ENCODE measurements at regions not wholly inside any gene's neighbourhood (a gene's known extent, or its start where the extent isn't known, plus 50 kb on each side); places are given as distances from the start of the nearest gene placed in this dataset.

DNA sequence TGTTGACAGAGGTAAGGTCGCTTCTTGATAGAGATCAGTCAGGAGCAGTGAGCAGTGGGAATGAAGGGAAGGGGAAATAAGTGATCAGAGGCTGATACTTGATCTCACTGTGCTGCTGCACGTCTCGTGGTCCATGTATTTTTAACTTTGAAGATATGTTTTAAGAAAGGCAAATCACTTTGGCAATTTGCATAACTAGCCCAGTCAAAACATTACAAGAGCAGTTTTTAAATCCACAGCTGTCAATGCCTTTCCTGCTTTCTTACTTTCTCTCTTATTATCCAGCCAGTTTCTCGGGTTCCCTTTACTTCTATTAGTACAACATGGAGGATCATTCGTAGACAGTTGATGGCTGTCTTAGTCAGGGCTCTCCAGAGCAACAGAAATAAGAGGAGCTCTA lies 472.8 kb downstream of the TMA16 start:
- no peak for DNase-seq (ENCODE audit: low read depth)

DNA sequence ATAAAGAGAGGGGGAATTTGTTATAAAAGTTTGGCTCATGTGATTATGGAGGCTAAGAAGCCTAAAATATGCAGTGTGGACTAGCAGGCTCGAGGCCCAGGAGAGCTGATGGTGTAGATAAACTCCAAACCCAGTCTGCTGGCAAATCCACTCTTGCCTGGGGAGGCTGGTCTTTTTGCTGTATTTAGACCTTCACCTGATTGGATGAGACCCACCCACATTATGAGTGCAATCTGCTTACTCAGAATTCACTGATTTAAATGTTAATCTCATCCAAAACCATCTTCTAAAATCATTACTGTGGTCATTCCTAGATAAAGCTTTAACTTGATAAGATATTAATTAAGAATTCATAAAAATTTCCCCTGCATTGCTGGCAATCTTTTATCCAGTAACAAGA lies 473.2 kb downstream of the TMA16 start:
- DNase-seq (ENCODE audit: low read depth), result no peak

DNA sequence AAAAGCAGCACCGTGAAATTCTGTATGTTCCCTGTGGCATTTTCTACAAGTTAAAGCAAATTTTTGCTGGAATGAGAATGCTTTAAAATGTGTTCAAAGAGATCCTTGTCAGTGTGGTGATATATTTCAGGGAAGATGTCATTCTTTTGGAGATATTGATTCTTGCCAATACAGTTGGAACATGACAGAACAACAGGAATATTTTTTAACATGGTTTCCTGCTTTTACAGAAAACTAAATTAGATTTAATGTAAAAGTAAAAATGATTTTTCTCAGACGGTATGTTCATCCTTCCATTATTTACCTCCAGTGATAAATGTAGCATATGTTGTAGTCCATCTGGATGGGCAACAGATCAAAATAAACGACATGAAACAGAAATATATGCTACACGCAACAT lies 474.8 kb downstream of the TMA16 start:
- DNase-seq (ENCODE audit: low read depth), result no peak

DNA sequence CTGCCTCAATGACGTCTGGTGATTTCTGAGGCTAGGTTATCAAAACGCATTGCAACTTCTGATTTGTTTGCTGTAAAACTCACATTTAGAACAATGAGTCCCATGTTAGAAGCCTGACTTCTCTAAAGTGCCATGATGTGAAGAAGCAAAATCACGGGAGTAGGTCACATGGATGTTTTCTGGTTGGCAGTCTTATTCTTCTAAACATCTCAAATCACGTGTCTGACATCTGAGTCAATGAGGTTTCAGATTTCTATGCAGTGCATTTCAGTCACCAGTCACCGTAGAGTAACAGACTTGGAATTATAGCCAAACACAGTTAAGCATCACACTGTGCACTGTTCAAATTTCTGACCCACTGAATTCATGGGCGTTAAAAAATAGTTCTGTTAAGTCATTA lies 482.1 kb downstream of the TMA16 start:
- DNase-seq (ENCODE audit: low read depth), result no peak

DNA sequence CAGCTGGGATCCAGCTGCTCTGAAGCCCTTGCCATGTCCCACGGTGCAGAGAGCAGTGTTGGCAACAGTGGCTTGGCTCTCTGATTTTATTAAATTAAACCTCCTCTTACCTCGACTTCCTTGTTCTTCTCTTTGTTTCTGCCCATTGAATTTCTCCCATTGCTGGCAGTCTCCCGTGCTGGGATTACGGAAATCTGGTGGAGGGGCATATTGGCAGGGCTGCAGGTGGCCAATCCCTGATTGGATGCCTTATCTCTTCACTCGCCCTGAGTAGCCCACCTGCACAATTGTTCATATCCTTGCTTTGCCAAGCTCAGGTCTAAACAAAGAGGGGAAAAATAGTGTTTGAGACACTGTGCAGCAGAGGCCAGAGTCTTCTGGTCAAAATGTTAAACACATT lies 493.9 kb downstream of the TMA16 start:
- DNase-seq (ENCODE audit: low read depth), result no peak

DNA sequence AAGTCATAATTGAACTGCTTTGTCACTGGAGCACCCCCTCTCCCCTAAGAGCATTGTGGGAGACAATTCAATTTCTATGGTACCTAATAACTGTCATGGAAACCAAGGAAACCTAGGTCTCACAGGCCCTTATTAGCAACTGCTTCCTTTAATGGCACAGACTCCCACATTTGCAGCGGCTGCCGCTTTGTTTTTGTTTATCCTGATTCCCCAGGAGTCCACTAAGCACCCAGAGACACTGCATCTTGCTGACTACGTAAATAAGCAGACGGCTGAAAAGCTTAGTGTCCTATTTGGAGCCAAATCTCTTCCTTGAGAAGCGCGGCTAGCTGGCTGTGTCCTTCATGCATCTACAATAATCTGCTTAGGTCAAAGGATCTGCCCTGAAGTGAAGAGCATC lies 494.4 kb downstream of the TMA16 start:
- DNase-seq (ENCODE audit: low read depth), result no peak

DNA sequence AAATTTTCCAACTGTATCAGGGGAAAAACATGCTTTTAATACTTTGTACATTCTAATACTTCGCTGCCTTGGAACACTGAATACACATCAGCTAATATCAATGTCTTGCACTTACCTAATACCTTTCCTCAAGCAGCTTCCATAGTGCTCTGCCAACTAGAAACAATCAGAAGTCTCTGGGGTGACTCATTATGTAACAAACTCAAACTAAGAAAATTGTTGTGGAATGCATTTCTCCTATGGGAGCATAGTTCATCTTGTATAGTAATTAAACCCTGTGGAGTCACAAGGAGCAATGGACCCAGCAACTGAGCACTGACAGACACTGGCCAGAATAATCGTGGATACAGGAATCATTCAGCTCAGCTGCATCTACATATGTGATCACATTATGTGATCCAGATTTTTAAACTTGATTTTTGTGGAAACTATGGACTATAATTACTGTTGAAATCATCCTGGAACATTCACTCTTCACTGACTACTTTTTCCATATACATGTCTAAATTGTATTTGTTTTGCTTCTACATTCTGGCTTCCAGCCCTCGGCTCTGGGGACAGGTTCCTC lies 496.9 kb downstream of the TMA16 start:
- DNase-seq (ENCODE audit: low read depth), result no peak

DNA sequence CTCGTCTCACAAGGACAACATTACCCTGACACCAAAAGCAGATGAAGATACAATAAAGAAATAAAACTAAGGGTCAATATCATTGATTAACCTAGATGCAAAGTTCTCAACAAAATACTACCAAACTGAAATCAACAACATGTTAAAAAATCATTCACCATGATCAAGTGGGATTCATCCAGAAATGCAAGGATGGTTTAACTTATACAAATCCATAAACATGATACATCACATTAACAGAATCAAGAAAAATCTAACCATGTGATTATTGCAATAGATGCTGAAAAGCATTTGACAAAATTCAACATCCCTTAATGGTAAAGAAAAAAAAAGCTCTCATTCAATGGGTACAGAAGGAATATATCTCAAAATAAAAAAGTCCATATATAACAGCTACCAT lies 514.9 kb downstream of the TMA16 start:
- no peak for DNase-seq (ENCODE audit: low read depth)

DNA sequence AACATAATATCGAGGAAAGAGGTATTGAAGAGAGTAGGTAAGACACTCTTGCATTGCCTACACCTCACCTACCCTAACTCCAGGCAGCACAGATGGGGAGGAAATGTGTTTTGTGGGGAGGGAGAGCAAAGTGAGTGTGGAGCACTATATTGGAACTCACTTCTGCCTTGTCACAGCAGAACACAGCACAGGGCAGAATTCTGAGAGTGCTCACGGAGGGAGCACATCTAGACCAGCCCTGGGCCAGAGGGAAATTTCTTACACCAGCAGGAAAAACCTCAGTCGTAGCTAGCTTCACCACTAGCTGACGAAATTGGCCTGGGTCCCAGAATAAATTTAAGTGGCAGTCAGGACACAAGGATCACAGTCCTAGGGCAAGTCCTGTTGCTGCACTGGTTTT lies 517.3 kb downstream of the TMA16 start:
- no peak for DNase-seq (ENCODE audit: low read depth)

DNA sequence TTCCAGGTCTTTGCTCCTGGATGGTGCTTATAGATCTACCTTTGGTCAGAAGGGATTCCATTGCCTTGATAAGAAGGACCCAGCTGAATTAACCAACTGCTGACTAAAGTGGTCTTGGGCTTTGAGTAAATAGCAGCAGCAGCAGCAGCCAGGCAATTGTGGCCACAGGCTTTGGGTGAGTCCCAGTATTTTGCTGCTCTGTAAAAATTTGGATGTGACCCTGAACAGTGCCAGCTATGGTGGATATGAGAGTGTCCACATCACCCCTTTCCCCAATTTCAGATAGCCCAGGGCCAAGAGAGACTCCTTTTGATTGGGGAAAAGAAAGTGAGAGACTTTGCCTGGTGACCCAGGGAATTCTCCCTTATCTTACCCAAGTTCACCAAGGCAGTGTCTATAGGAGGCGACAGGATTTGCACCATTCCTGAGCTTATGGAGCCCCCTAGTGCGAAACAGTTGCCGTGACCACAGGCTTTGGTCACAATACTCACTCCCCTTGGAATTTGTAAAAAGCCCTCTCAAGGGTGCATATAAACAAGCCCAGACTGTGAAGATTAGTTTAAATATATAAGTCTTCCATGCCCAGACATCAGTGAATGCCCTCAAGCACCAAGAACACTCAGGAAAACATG lies 518.0 kb downstream of the TMA16 start:
- DNase-seq (ENCODE audit: low read depth), result no peak

DNA sequence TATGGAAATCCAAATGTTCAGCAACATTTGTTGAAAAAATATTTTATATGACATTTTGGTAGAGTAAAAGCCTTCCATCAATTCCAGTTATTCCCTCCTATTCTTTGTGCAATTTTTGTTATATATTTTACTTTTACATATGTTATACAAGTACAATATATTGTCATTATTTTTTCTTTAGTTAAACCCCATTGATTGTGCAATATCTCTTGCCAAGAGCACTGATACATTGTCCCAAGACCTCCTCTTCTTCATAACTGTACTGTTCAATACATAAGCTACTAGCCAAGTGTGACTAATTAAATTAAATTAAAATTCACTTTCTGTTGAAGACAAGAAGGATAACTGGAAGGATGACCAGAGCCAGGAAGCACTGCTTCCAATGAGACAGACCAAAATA lies 527.5 kb downstream of the TMA16 start:
- DNase-seq (ENCODE audit: low read depth), result no peak

DNA sequence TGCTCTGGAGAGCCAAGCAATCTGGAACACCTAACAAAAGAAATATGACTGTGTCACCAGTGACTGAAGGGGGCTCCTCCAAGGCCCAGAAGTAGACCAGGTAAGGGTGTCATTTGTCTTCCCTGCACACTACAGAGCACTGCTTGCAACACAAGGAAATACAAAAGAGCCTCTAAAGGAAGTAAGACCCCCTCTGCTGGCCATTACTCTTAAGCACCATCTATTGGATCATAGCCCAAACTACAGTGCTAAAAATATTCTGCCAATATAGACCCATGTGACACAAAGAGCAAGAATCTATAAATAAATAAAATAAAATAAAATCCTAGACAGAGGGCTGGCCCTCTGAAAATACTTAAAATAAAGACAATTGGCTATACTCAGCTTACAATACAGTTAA lies 528.7 kb downstream of the TMA16 start:
- DNase-seq (ENCODE audit: low read depth), result no peak

DNA sequence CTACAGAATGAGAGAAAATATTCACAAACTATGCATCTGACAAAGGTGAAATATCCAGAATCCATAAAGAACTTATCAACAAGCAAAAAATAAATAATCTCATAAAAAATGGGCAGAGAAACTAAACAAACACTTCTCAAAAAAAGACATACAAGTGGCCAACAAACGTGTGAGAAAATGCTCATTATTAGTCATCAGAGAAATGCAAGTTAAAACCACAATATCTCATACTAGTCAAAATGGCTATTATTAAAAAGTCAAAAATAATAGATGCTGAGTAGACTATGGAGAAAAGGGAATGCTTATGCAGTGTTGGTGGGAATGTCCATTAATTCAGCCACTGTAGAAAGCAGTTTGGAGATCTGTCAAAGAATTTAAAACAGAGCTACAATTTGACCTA lies 533.3 kb downstream of the TMA16 start:
- DNase-seq (ENCODE audit: low read depth), result no peak

DNA sequence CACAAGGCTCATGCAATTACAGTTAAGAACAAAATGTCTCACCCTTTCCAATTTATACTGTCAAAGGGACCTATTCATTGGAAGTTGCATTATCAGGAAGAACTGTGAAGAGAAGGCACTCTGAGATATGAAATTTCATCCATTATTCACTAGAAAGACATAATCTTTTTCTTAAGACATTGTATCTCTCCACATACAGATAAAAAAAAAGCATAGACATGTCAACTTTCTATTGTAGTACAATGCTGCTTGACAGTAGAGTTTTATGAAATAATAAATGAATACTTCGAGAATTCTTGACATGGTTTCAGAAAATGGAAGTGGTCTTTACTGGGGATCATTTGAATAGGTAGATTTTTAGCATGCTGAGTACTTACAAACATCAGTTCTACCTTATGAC lies 545.0 kb downstream of the TMA16 start:
- DNase-seq (ENCODE audit: low read depth), result no peak

DNA sequence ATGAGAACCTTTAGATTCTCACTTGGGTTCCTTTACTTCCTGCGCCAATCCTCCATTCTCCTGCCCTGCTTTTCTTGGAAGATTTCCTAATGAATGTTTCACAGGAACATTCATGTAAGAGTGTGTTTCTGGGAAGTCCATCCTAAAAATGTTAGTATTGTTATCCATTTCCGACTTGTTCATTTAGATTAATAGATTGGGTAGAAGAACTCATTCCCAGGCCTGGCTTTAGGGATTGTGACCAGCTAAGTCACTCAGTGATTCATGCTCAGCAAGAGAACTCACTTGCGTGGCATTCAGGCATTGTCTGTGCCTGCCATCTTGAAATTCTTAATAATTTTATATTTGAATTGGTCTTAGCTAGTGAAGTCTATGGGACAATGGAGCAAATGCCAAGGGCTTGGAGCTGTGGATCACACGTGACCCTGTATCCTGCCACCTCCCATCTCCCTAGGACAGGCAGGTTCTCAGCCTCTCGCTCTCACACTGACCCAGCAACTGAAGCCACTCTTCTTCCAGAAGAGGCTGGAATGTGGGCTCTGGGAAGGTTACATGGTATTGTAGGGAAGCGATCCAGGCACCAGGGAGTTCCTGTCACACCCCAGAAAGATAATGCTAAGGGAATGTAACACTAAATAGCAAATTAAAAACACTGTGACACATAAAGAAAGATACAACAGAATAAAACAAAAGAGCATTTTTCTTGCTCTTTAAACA lies 562.1 kb downstream of the TMA16 start:
- no peak for DNase-seq (ENCODE audit: low read depth)

DNA sequence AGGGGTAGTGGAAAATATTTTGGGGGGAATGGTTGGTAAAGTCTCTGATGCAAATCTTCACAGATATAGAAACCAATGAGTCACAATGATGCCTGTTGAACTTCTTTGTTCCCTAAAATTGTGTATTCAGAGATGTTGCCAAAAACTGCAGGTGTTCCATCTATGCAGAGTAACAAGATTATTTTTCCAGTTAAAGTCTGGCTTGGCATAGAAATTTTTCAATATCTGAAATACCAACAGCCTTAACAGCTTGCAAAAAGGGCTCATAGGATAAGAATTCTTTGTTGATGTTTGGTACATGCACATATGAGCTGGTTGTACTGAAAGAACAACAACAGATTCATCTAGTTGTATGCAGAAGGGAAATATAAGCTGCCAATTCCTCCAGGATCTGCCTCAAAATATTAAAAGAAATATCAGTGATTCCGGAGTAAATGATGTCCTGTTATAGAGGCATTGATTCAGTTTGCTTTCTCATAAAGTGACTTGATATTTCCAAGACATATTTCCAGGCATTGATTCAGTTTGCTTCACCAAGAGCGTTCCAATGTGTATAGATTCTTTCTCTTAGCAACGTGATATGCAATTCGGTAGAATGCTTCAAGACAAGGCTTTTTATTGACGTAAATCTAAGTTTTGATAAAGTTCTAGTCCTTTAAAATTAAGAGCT lies 564.4 kb downstream of the TMA16 start:
- no peak for DNase-seq (ENCODE audit: low read depth)

DNA sequence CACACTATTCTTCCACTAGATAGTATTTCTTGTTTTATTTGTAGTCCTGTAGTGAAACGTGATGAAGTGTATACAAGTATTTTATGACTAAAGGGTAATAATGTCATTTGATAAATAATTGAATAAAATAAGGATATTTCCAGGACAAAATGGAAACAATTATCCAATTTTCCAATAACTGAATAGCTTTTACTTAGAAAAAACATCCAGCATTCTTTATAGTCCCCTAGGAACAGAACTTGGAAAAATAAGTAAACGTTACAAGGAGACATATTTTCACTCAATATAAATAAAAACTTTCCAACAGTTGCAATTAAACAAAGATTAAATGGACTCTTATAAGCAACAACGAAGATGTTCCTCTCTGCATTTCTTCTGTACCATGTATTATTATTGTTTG lies 566.0 kb downstream of the TMA16 start:
- DNase-seq (ENCODE audit: low read depth), result no peak

DNA sequence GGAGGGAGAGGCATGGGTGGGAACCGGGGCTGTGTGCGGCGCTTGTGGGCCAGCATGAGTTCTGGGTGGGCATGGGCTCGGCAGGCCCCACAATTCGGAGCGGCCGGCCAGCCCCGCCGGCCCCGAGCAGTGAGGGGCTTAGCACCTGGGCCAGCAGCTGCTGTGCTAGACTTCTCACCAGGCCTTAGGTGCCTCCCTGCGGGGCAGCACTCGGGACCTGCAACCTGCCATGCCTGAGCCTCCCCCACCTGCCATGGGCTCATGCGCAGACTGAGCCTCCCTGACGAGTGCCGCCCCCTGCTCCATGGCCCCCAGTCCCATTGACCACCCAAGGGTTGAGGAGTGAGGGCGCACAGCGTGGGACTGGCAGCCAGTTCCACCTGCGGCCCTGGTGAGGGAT lies 573.9 kb downstream of the TMA16 start:
- no peak for DNase-seq (ENCODE audit: low read depth)

DNA sequence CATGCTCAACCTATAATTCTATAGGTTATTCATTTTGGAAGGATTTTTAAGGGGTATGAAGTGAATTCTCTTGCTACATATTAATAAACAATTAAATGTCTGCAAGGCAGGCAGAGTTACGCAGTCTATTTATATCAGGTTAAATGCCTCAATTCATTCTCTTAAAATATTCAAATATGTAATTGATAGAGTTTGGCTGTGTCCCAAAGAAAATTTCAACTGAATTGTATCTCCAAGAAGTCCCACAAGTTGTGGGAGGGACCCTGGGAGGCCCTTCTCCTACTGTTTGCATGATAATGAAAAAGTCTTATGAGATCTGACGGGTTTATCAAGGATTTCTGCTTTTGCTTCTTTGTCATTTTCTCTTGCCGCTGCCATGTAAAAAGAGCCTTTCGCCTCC lies 576.1 kb downstream of the TMA16 start:
- DNase-seq (ENCODE audit: low read depth), result no peak

DNA sequence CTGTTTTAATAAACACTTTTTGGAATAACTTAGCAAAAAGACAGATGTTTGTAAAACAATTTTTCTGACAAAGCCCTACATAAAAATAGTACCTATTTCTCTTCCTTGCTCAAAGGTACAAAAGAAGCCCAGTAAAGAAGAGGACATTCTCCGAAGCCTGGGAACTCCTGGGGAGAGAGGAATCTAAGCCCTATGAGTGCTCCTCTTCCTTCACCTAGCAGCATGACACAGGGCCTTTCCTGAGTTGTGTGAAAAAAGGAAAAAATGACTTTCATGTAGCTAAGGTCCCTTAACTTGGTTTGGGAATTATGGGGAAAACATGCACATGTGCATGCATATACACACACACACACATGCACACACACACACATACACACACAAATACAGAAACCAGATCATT lies 586.9 kb downstream of the TMA16 start:
- DNase-seq (ENCODE audit: low read depth), result no peak

DNA sequence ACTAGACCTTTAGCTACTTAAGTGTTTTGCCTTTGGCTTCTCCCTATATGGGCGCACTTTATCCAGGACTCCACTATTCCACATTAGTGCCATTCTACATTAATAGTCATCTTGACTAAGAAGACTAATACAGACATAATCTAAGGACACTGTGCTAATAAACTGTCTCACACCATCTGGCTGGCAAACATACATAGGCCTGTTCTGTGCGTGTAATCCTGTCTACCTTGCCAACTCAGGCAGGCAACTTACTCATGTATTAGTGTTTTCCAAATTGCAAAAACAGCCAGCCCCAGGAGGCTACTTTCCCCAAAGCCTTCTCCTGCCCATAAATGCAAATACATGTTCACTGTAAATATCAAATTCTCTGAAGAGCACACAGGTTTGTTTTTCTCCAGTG lies 587.3 kb downstream of the TMA16 start:
- DNase-seq (ENCODE audit: low read depth), result no peak

DNA sequence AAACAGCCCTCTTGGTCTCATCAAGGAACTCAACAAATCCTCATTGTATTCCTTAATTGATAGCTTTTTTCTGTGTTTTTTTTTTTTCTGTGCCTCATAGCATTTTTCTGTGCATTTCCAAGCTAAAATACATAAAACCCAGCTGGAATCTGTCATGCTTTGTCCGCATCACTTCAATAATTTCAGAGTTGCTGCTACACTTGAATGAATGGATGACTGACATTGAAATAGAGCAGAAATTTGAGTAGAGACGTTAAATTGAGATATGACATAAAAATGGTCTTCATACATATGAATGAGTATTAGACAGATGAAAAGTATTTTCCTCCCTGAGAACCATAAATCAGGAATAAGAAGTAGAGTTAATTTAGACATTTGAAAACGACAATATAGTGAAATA lies 593.2 kb downstream of the TMA16 start:
- no peak for DNase-seq (ENCODE audit: low read depth)

DNA sequence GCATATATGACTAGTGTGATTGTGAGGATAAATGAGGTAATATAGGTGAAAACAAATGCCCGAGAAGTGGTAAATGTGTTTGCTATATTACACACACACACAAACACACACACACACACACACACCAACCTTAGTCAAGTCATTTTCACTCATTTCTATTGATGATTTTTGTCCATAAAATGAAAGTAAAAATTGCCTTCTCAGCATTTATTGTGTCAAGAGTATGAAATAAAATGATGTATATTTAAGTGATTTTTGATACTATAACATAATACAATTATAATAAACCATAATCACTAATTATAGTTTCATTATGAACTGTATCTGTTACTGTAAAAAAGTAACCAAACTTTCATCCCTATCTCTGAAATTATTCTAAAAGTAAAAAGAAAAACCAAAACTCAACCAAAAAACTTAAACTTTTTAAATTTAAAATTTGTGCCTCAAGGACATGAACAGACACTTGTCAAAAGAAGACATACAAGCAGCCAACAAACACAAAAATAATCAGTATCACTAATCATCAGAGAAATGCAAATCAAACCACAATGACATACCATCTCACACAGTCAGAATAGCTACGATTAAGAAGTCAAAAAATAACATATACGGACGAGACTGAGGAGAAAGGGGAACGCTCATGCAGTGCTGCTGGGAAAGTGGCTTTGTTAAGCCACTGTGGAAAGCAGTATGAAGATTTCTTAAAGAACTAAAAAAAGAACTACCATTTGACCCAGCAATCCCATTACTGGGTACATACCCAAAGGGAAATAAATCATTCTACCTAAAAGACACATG lies 601.0 kb downstream of the TMA16 start:
- no peak for DNase-seq (ENCODE audit: low read depth)
